Activated CD8-positive, alpha-beta T cell treated with anti-CD3 and anti-CD28 coated beads for 36 hours (primary cell): ENCODE measurements at regions not wholly inside any gene's neighbourhood (a gene's known extent, or its start where the extent isn't known, plus 50 kb on each side); places are given as distances from the start of the nearest gene placed in this dataset.

Source experiments
- ATAC-seq: fragments of 200-7000 bp; cut with Tn5 transposase; one replicate; pipeline ENCODE4 v1.10.0; 2021; ENCODE audit warnings: mild to moderate bottlenecking, moderate library complexity
- CTCF ChIA-PET: fragments of 350-600 bp; sonication (Branson Sonifier 250); formaldehyde crosslinking; loops from one replicate; lab custom pipeline; 2021; ENCODE audit warnings: antibody characterized with exemption; lab: Charles Lee
- POLR2A ChIA-PET: fragments of 350-600 bp; sonication (Branson Sonifier 250); formaldehyde crosslinking; loops from one replicate; lab custom pipeline; 2021; ENCODE audit warnings: antibody characterized with exemption; lab: Charles Lee
- DNase-seq: peaks from one replicate; pipeline ENCODE4 v3.0.0-alpha.2; 2020
- H3K27ac Mint-ChIP-seq: one replicate; pipeline ENCODE4 v1.8.0; 2021; ENCODE audit warnings: mild to moderate bottlenecking, mixed read lengths
- H3K27me3 Mint-ChIP-seq: one replicate; pipeline ENCODE4 v1.8.0; 2021; ENCODE audit warnings: mixed read lengths
- H3K36me3 Mint-ChIP-seq: one replicate; pipeline ENCODE4 v1.8.0; 2021; ENCODE audit warnings: low read depth, mixed read lengths
- H3K4me1 Mint-ChIP-seq: one replicate; pipeline ENCODE4 v1.8.0; 2021; ENCODE audit warnings: low read depth, mixed read lengths
- H3K4me3 Mint-ChIP-seq: one replicate; pipeline ENCODE4 v1.8.0; 2021; ENCODE audit warnings: mild to moderate bottlenecking, moderate library complexity, mixed read lengths
- H3K9me3 Mint-ChIP-seq: one replicate; pipeline ENCODE4 v1.8.0; 2021; ENCODE audit warnings: mixed read lengths
- intact Hi-C: fragments of 100-400 bp; cut with micrococcal nuclease; formaldehyde crosslinking; loops from one replicate; pipeline ENCODE4 v1.10.0; 2022
- TF ChIP-seq, protein P1 (sequence below): fragments of 200-600 bp; IDR thresholded peaks from one replicate; pipeline ENCODE4 v1.8.0; 2022; ENCODE audit warnings: antibody characterized with exemption, mild to moderate bottlenecking

DNA sequence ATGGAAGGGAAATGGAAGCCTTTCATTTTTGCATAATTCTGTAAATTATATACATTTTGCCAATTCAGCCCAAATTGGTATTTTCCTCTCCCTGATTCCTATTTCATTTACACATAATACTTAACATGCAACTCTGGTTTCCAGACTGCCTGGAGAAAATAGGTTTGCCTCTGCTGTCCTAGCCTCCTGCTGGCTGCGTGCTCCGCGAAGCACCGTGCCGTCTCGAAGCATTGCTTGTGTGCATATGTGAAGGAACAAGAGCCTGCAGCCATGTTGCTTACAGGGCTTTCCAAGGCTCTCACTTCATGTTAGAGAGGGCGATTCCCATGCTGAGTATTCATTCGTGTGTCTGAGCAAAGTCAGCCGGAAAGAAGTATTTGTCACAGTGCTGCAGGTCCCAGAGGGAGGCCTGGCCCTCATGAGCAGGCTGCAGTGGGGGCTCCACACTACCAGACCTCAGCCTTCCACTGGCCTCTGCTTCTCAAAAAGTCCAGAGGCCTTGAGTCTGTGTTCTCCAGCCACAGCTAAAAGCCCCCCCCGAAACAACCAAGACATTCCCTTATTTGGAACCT lies 66.5 kb downstream of the CLRN3 start:
- no peaks in the 10 kb centered on the region for H3K4me1 Mint-ChIP-seq
- ATAC-seq: no peak
- TF ChIP-seq, protein P1, sequence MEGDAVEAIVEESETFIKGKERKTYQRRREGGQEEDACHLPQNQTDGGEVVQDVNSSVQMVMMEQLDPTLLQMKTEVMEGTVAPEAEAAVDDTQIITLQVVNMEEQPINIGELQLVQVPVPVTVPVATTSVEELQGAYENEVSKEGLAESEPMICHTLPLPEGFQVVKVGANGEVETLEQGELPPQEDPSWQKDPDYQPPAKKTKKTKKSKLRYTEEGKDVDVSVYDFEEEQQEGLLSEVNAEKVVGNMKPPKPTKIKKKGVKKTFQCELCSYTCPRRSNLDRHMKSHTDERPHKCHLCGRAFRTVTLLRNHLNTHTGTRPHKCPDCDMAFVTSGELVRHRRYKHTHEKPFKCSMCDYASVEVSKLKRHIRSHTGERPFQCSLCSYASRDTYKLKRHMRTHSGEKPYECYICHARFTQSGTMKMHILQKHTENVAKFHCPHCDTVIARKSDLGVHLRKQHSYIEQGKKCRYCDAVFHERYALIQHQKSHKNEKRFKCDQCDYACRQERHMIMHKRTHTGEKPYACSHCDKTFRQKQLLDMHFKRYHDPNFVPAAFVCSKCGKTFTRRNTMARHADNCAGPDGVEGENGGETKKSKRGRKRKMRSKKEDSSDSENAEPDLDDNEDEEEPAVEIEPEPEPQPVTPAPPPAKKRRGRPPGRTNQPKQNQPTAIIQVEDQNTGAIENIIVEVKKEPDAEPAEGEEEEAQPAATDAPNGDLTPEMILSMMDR: no peak
- H3K9me3 Mint-ChIP-seq: no peaks in the 10 kb centered on the region
- H3K27me3 Mint-ChIP-seq: peaks cover 2% of the 10 kb centered on the region
- no peak overlapping the region for H3K27ac Mint-ChIP-seq
- ChIA-PET POLR2A (no interaction called here), CTCF (interaction anchor here (0.9 kb wide), 1 partner anchor 28 kb away, joined by 3 read pairs; no protein-coding TSS in a partner anchor)
- H3K4me3 Mint-ChIP-seq: no peak overlapping the region
- DNase-seq: no peak
- intact Hi-C loops: no loop called here
- no peaks in the 10 kb centered on the region for H3K36me3 Mint-ChIP-seq

DNA sequence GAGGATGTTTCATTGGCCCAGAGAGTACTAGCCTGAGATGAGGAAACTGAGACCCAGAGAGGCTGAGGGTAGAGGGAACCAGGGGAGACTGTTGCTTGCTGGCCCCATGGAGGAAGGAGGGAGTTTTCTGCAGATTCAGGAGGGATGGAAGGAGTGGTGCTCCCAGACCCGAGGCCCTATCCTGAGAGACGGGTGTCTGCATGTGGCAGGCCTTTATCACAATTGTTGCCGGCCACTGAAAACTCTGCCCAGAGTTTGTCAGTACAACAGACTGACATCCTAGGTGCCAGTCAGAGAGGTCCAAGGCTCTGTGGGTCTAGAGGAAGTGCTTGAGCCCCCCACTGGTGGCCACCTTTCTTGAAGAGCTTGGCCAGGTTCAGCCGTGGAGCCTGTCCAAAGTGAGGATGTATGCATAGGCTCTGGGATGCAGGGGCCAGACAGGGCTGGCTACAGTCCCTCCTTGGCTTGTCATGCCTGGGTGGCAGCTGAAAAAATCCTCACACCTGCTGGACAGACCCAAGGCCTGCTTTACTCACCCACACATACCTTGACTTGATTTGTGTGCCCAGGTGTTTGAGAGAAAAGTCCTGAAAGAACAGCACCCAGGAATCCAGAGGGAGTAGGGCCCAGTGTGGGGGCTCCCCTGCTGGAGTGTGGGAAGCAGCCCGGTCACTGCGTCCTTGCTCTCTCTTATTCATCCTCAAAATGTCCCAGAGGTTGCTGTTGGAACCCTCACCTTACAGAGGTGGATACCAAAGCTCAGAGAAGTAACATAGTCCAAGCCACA lies 65.2 kb downstream of the CLRN3 start:
- H3K4me3 Mint-ChIP-seq: no peak overlapping the region
- TF ChIP-seq, protein P1: no peak
- POLR2A ChIA-PET: no interaction called here
- CTCF ChIA-PET: interaction anchor here (0.9 kb wide), 1 partner anchor 27 kb away, joined by 3 read pairs; no protein-coding TSS in a partner anchor
- intact Hi-C loops: no loop called here
- no peaks in the 10 kb centered on the region for H3K9me3 Mint-ChIP-seq
- no peaks in the 10 kb centered on the region for H3K36me3 Mint-ChIP-seq
- DNase-seq: no peak
- H3K27ac Mint-ChIP-seq: no peak overlapping the region
- no peaks in the 10 kb centered on the region for H3K4me1 Mint-ChIP-seq
- peaks cover 2% of the 10 kb centered on the region for H3K27me3 Mint-ChIP-seq
- no peak for ATAC-seq
